ENCODE measurements at regions not wholly inside any gene's neighbourhood (a gene's known extent, or its start where the extent isn't known, plus 50 kb on each side); places are given as distances from the start of the nearest gene placed in this dataset.

GRCh38 chr12:90024262-90024661 is 315.6 kb upstream of the ATP2B1 start:
- H2AFZ ChIP-seq (ENCODE audit: low read depth, low read length): no peak overlapping the region
- no peak for TF ChIP-seq JUN (IDR thresholded peaks at IDR 0.05; ENCODE audit: borderline replicate concordance, insufficient read depth, insufficient read length, low read depth)
- no peak for TF ChIP-seq MAX (IDR thresholded peaks at IDR 0.05; ENCODE audit: insufficient read depth, insufficient read length)
- TF ChIP-seq GATA2 (IDR thresholded peaks at IDR 0.05; ENCODE audit: insufficient read depth, insufficient read length, low read depth, low read length): no peak
- no peak for TF ChIP-seq MYC (IDR thresholded peaks at IDR 0.05; ENCODE audit: low read depth, low read length)
- no peak for TF ChIP-seq CTCF (IDR thresholded peaks at IDR 0.05; ENCODE audit: extremely low read depth in 1 of 2, insufficient read depth in 1 of 2, low read depth in 1 of 2, low read length in 2 of 2)
- TF ChIP-seq EZH2 (IDR thresholded peaks at IDR 0.05; ENCODE audit: borderline replicate concordance, low read depth, low read length, severe bottlenecking): no peak
- TF ChIP-seq FOS (IDR thresholded peaks at IDR 0.05; ENCODE audit: borderline replicate concordance, insufficient read depth, low read length): no peak
- TF ChIP-seq POLR2A (IDR thresholded peaks at IDR 0.05; ENCODE audit: low read depth, low read length): no peak
- no peak for TF ChIP-seq POLR2AphosphoS5 (IDR thresholded peaks at IDR 0.05; ENCODE audit: insufficient read depth, low read depth, low read length)
- dilution Hi-C loops (cut with MboI; ENCODE audit: extremely low pct_ligation_motif_present, low sequenced_read_pairs) (no loop called here), intact Hi-C loops (cut with micrococcal nuclease) (no loop called here)
- H3K4me3 ChIP-seq (replicated peaks in 1 of 3; ENCODE audit: insufficient read depth in 1 of 3, low read depth in 1 of 3, low read length in 3 of 3): no peak overlapping the region
- H3K9me3 ChIP-seq (replicated peaks; ENCODE audit: control insufficient read depth, insufficient read depth, low read length): no peaks in the 10 kb centered on the region
- no peak overlapping the region for H3K27ac ChIP-seq (ENCODE audit: insufficient read depth, low read depth, low read length)
- no TSS peak for BruUV-seq (replicated peaks)
- peaks cover 10% of the 10 kb centered on the region for H3K4me1 ChIP-seq (ENCODE audit: control insufficient read depth, extremely low read depth, insufficient read depth, low read length)
- no peaks in the 10 kb centered on the region for H3K36me3 ChIP-seq (ENCODE audit: control insufficient read depth in 2 of 2, extremely low read depth in 1 of 2, insufficient read depth in 2 of 2, low read length in 2 of 2)
- ChIA-PET POLR2A (no interaction called here), CTCF (interaction anchor here (0.9 to 1.7 kb wide), 2 partner anchors 10 to 61 kb away, joined by 3 to 5 read pairs; no protein-coding TSS in a partner anchor)
- no peaks in the 10 kb centered on the region for H3K79me2 ChIP-seq (ENCODE audit: control insufficient read depth, insufficient read depth, low read length)
- H3K9ac ChIP-seq (replicated peaks; ENCODE audit: extremely low read depth, insufficient read depth, low read length): no peak overlapping the region
- DNase-seq (ENCODE audit: low read depth, low spot score) (peak; percentile 30), FAIRE-seq (no peak)
- H3K4me2 ChIP-seq (ENCODE audit: insufficient read depth, low read length): no peak overlapping the region
- no peaks in the 10 kb centered on the region for H3K9me1 ChIP-seq (replicated peaks; ENCODE audit: control insufficient read depth, extremely low read depth, insufficient read depth, low read length)
- H3K27me3 ChIP-seq (ENCODE audit: control insufficient read depth in 2 of 2, insufficient read depth in 2 of 2, low read length in 2 of 2): no peaks in the 10 kb centered on the region
- no peaks in the 10 kb centered on the region for H4K20me1 ChIP-seq (replicated peaks; ENCODE audit: control insufficient read depth, extremely low read depth, insufficient read depth, low read length)
